ENCODE measurements at regions not wholly inside any gene's neighbourhood (a gene's known extent, or its start where the extent isn't known, plus 50 kb on each side); places are given as distances from the start of the nearest gene placed in this dataset.

DNA sequence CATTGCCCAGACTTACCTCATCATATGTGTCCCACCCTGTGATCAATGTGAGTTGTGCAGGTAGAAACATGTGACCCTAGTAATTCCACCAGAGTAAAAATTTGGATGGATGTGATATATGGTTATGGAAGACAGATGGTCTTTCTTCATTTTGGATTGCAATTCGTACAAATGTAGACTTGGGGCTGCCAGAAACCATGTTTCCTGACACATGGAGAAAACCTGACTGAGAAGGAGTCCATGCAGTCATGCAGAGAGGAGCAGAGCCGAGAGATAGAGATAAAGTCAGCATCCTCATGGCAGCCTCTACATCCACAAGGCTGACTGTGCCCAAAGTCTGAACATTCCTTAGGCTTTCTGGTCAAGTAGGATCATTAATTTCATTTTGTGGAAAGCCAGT is 678.1 kb upstream of the KIRREL3 start:
- Histone ChIP-seq H3K36me3 (ENCODE audit: control insufficient read depth in 2 of 2, insufficient read depth in 2 of 2, low read length in 1 of 2) (no peaks in the 10 kb centered on the region), H3K27me3 (replicated peaks in 1 of 2; ENCODE audit: control insufficient read depth in 2 of 2, insufficient read depth in 2 of 2, low read length in 1 of 2) (no peaks in the 10 kb centered on the region), H3K4me1 (ENCODE audit: control insufficient read depth, insufficient read depth, low read length) (no peaks in the 10 kb centered on the region), H3K4me3 (no peak overlapping the region), H3K4me2 (ENCODE audit: control insufficient read depth, insufficient read depth) (no peak overlapping the region), H2AFZ (ENCODE audit: control insufficient read depth, low read depth, low read length) (no peak overlapping the region), H3K79me2 (ENCODE audit: control insufficient read depth, insufficient read depth, low read length) (no peaks in the 10 kb centered on the region), H3K9me3 (replicated peaks; ENCODE audit: control insufficient read depth, insufficient read depth, low read length) (no peaks in the 10 kb centered on the region), H3K27ac (ENCODE audit: control insufficient read depth, insufficient read depth) (no peak overlapping the region), H3K9ac (ENCODE audit: control insufficient read depth, insufficient read depth, low read length) (no peak overlapping the region), H4K20me1 (ENCODE audit: control insufficient read depth, insufficient read depth) (no peaks in the 10 kb centered on the region)
- no peak for DNase-seq (ENCODE audit: low read depth, low spot score)
- in situ Hi-C loops (cut with MboI) (no loop called here), intact Hi-C loops (cut with micrococcal nuclease; ENCODE audit: unreplicated experiment) (no loop called here)
- FAIRE-seq: no peak
- WGBS (ENCODE audit: insufficient coverage, insufficient replicate concordance, low lambda C conversion rate, missing lambda C conversion rate): 0% methylated on average over 2 of the region's 2 CpGs
- ChIA-PET POLR2A (no interaction called here), RAD21 (ENCODE audit: unreplicated experiment) (no interaction called here), CTCF (no interaction called here), SMC1A (ENCODE audit: uncharacterized antibody, unreplicated experiment) (no interaction called here)
- ATAC-seq: no peak
- BruUV-seq (replicated peaks): no TSS peak
- TF ChIP-seq TAF1 (IDR thresholded peaks at IDR 0.05; ENCODE audit: borderline replicate concordance, low read depth, low read length) (no peak), RB1 (IDR thresholded peaks at IDR 0.05; ENCODE audit: borderline replicate concordance) (no peak), FOXM1 (IDR thresholded peaks at IDR 0.05; ENCODE audit: low read depth, low read length) (no peak), PML (IDR thresholded peaks at IDR 0.05; ENCODE audit: low read length) (no peak), TARDBP (IDR thresholded peaks at IDR 0.05; ENCODE audit: borderline replicate concordance) (no peak), ZNF274 (IDR thresholded peaks at IDR 0.05; ENCODE audit: insufficient read depth, insufficient read length) (no peak), SMARCA5 (IDR thresholded peaks at IDR 0.05) (no peak), SMAD5 (IDR thresholded peaks at IDR 0.05; ENCODE audit: low read depth) (no peak), POLR2A (IDR thresholded peaks at IDR 0.05; ENCODE audit: low read depth, low read length) (no peak)
- TF ChIP-seq, protein P1, sequence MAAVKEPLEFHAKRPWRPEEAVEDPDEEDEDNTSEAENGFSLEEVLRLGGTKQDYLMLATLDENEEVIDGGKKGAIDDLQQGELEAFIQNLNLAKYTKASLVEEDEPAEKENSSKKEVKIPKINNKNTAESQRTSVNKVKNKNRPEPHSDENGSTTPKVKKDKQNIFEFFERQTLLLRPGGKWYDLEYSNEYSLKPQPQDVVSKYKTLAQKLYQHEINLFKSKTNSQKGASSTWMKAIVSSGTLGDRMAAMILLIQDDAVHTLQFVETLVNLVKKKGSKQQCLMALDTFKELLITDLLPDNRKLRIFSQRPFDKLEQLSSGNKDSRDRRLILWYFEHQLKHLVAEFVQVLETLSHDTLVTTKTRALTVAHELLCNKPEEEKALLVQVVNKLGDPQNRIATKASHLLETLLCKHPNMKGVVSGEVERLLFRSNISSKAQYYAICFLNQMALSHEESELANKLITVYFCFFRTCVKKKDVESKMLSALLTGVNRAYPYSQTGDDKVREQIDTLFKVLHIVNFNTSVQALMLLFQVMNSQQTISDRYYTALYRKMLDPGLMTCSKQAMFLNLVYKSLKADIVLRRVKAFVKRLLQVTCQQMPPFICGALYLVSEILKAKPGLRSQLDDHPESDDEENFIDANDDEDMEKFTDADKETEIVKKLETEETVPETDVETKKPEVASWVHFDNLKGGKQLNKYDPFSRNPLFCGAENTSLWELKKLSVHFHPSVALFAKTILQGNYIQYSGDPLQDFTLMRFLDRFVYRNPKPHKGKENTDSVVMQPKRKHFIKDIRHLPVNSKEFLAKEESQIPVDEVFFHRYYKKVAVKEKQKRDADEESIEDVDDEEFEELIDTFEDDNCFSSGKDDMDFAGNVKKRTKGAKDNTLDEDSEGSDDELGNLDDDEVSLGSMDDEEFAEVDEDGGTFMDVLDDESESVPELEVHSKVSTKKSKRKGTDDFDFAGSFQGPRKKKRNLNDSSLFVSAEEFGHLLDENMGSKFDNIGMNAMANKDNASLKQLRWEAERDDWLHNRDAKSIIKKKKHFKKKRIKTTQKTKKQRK (IDR thresholded peaks at IDR 0.05; ENCODE audit: low read depth, low read length): no peak
- TF ChIP-seq, protein P2, sequence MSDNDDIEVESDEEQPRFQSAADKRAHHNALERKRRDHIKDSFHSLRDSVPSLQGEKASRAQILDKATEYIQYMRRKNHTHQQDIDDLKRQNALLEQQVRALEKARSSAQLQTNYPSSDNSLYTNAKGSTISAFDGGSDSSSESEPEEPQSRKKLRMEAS (IDR thresholded peaks at IDR 0.05; ENCODE audit: low read depth, low read length): no peak
- TF ChIP-seq, protein P3, sequence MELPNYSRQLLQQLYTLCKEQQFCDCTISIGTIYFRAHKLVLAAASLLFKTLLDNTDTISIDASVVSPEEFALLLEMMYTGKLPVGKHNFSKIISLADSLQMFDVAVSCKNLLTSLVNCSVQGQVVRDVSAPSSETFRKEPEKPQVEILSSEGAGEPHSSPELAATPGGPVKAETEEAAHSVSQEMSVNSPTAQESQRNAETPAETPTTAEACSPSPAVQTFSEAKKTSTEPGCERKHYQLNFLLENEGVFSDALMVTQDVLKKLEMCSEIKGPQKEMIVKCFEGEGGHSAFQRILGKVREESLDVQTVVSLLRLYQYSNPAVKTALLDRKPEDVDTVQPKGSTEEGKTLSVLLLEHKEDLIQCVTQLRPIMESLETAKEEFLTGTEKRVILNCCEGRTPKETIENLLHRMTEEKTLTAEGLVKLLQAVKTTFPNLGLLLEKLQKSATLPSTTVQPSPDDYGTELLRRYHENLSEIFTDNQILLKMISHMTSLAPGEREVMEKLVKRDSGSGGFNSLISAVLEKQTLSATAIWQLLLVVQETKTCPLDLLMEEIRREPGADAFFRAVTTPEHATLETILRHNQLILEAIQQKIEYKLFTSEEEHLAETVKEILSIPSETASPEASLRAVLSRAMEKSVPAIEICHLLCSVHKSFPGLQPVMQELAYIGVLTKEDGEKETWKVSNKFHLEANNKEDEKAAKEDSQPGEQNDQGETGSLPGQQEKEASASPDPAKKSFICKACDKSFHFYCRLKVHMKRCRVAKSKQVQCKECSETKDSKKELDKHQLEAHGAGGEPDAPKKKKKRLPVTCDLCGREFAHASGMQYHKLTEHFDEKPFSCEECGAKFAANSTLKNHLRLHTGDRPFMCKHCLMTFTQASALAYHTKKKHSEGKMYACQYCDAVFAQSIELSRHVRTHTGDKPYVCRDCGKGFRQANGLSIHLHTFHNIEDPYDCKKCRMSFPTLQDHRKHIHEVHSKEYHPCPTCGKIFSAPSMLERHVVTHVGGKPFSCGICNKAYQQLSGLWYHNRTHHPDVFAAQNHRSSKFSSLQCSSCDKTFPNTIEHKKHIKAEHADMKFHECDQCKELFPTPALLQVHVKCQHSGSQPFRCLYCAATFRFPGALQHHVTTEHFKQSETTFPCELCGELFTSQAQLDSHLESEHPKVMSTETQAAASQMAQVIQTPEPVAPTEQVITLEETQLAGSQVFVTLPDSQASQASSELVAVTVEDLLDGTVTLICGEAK (IDR thresholded peaks at IDR 0.05; ENCODE audit: borderline replicate concordance): no peak
- TF ChIP-seq, protein P4, sequence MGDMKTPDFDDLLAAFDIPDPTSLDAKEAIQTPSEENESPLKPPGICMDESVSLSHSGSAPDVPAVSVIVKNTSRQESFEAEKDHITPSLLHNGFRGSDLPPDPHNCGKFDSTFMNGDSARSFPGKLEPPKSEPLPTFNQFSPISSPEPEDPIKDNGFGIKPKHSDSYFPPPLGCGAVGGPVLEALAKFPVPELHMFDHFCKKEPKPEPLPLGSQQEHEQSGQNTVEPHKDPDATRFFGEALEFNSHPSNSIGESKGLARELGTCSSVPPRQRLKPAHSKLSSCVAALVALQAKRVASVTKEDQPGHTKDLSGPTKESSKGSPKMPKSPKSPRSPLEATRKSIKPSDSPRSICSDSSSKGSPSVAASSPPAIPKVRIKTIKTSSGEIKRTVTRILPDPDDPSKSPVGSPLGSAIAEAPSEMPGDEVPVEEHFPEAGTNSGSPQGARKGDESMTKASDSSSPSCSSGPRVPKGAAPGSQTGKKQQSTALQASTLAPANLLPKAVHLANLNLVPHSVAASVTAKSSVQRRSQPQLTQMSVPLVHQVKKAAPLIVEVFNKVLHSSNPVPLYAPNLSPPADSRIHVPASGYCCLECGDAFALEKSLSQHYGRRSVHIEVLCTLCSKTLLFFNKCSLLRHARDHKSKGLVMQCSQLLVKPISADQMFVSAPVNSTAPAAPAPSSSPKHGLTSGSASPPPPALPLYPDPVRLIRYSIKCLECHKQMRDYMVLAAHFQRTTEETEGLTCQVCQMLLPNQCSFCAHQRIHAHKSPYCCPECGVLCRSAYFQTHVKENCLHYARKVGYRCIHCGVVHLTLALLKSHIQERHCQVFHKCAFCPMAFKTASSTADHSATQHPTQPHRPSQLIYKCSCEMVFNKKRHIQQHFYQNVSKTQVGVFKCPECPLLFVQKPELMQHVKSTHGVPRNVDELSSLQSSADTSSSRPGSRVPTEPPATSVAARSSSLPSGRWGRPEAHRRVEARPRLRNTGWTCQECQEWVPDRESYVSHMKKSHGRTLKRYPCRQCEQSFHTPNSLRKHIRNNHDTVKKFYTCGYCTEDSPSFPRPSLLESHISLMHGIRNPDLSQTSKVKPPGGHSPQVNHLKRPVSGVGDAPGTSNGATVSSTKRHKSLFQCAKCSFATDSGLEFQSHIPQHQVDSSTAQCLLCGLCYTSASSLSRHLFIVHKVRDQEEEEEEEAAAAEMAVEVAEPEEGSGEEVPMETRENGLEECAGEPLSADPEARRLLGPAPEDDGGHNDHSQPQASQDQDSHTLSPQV (IDR thresholded peaks at IDR 0.05): no peak
- TF ChIP-seq, protein P5, sequence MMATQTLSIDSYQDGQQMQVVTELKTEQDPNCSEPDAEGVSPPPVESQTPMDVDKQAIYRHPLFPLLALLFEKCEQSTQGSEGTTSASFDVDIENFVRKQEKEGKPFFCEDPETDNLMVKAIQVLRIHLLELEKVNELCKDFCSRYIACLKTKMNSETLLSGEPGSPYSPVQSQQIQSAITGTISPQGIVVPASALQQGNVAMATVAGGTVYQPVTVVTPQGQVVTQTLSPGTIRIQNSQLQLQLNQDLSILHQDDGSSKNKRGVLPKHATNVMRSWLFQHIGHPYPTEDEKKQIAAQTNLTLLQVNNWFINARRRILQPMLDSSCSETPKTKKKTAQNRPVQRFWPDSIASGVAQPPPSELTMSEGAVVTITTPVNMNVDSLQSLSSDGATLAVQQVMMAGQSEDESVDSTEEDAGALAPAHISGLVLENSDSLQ (IDR thresholded peaks at IDR 0.05): no peak

All from GM12878 (cell line).